NCI-H128 (cell line): ENCODE measurements at regions not wholly inside any gene's neighbourhood (a gene's known extent, or its start where the extent isn't known, plus 50 kb on each side); places are given as distances from the start of the nearest gene placed in this dataset.

Source experiments
- DNase-seq: peaks from one replicate; lab custom pipeline; 2025; ENCODE audit not compliant: unreplicated experiment; lab: John Stamatoyannopoulos, UW

GRCh38 chr16:87231295-87231694 lies 85.9 kb downstream of the C16orf95 start:
- no peak for DNase-seq

GRCh38 chr16:87231911-87232310 lies 85.3 kb downstream of the C16orf95 start:
- no peak for DNase-seq

GRCh38 chr16:87233928-87234327 lies 83.3 kb downstream of the C16orf95 start:
- DNase-seq: no peak

- DNase-seq: no peak
Measured at GRCh38 chr16:87234601-87235000, 82.6 kb downstream of the C16orf95 start.

GRCh38 chr16:87235810-87236515 lies 81.2 kb downstream of the C16orf95 start:
- no peak for DNase-seq

GRCh38 chr16:87236516-87237115 lies 80.6 kb downstream of the C16orf95 start:
- no peak for DNase-seq

GRCh38 chr16:87238361-87238715 lies 78.9 kb downstream of the C16orf95 start:
- DNase-seq: no peak

GRCh38 chr16:87239545-87239944 lies 77.6 kb downstream of the C16orf95 start:
- DNase-seq: no peak

- no peak for DNase-seq
Measured at GRCh38 chr16:87240211-87241136, 76.7 kb downstream of the C16orf95 start.

- DNase-seq: no peak
Measured at GRCh38 chr16:87241137-87241771, 75.9 kb downstream of the C16orf95 start.

GRCh38 chr16:87243478-87243877 lies 73.7 kb downstream of the C16orf95 start:
- no peak for DNase-seq

- DNase-seq: no peak
Measured at GRCh38 chr16:87244636-87245197, 72.5 kb downstream of the C16orf95 start.

- DNase-seq: no peak
Measured at GRCh38 chr16:87245511-87245910, 71.7 kb downstream of the C16orf95 start.

- no peak for DNase-seq
Measured at GRCh38 chr16:87246269-87247065, 70.7 kb downstream of the C16orf95 start.

GRCh38 chr16:87248714-87249113 lies 68.5 kb downstream of the C16orf95 start:
- DNase-seq: no peak

GRCh38 chr16:87249425-87249824 lies 67.8 kb downstream of the C16orf95 start:
- no peak for DNase-seq

GRCh38 chr16:87250431-87250960 lies 66.7 kb downstream of the C16orf95 start:
- no peak for DNase-seq

GRCh38 chr16:87252269-87252970 lies 64.8 kb downstream of the C16orf95 start:
- no peak for DNase-seq
